ENCODE measurements at regions not wholly inside any gene's neighbourhood (a gene's known extent, or its start where the extent isn't known, plus 50 kb on each side); places are given as distances from the start of the nearest gene placed in this dataset.

DNA sequence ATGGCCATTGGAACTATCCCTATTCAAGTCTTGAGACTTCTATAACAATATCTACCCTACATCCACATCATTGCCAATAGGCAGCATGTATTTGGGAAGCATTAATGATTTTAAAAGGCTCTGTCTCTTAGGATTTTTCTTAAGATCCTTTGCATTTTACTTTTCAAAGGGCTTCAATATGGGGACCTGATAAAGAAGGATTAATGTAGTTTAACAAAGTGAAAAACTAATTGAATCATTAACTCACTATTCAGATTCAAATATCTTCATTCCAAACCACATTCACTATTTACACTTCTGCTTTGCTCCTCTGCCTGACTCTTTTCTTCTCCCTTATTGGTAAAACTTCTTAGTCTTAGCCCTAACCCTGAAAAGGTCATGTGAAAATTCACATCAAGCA, 333.0 kb downstream of the EPHA7 start:
- Histone ChIP-seq H3K9ac (ENCODE audit: low read length) (no peak overlapping the region), H4K20me1 (ENCODE audit: insufficient read depth, low read length) (no peaks in the 10 kb centered on the region), H3K4me2 (ENCODE audit: low read depth, low read length) (no peak overlapping the region), H3K36me3 (replicated peaks; ENCODE audit: insufficient read depth, low read length) (no peaks in the 10 kb centered on the region; the same call in 1 of the 2 replicates), H2AFZ (ENCODE audit: low read length) (no peak overlapping the region), H3K4me3 (ENCODE audit: low read length) (no peak overlapping the region), H3K27me3 (replicated peaks; ENCODE audit: insufficient read depth, low read length) (no peaks in the 10 kb centered on the region), H3K4me1 (ENCODE audit: low read length) (peaks cover 15% of the 10 kb centered on the region), H3K79me2 (ENCODE audit: low read length) (no peaks in the 10 kb centered on the region), H3K9me2 (replicated peaks; ENCODE audit: insufficient read depth, low read length) (no peaks in the 10 kb centered on the region), H3K27ac (ENCODE audit: low read length) (no peak overlapping the region), H3K9me3 (replicated peaks; ENCODE audit: insufficient read depth, low read length) (no peaks in the 10 kb centered on the region), H3F3A (ENCODE audit: insufficient read depth, low read length) (no peaks in the 10 kb centered on the region)
- TF ChIP-seq, protein P1, sequence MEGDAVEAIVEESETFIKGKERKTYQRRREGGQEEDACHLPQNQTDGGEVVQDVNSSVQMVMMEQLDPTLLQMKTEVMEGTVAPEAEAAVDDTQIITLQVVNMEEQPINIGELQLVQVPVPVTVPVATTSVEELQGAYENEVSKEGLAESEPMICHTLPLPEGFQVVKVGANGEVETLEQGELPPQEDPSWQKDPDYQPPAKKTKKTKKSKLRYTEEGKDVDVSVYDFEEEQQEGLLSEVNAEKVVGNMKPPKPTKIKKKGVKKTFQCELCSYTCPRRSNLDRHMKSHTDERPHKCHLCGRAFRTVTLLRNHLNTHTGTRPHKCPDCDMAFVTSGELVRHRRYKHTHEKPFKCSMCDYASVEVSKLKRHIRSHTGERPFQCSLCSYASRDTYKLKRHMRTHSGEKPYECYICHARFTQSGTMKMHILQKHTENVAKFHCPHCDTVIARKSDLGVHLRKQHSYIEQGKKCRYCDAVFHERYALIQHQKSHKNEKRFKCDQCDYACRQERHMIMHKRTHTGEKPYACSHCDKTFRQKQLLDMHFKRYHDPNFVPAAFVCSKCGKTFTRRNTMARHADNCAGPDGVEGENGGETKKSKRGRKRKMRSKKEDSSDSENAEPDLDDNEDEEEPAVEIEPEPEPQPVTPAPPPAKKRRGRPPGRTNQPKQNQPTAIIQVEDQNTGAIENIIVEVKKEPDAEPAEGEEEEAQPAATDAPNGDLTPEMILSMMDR (IDR thresholded peaks at IDR 0.05; ENCODE audit: low read length) = no peak
- TF ChIP-seq EZH2 (optimal IDR thresholded peaks at IDR 0.05; ENCODE audit: low read depth, low read length) (no peak), EZH2phosphoT487 (IDR thresholded peaks at IDR 0.05; ENCODE audit: low read length) (no peak)
- no peak for DNase-seq

DNA sequence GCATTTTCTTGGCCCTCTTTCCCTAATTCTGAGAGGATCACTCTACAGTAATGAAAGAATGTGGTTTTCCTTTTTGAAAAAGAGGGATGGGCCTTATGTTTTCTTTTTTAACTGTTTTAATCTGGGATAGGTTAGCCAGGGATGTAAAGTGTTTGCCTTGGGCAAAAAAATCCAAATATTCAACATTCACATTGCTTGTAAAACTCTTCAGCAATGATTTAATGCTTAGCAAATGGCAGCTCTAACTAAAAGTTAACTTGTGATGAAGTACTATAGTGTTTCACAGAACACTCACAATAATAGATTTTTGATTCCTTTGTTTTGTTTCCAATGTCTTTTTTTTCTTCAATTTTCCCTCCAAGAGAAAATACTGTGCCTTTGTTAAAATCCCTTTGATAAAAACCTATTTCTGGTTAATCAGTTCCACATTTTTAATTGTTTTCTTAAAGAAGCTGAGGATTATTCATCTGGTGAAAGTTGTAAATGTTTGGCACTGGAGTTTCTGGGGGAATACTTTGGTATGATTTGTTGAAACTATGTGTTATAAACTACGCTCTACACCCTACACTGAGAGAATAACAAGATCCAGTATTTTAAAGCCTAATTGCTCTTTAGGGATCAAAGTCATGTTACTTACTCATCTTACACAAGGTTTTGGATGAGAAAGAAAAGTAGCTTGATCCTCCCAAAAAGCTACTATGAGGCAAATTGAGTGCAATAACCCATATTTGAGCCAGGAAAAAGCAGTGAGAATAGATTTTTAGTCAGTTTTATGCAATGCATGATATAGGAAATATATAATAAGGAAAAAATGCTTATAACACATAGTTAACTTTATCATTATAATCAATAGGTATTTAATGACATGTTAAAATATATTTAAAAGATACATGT, 335.8 kb downstream of the EPHA7 start:
- H3K4me1 ChIP-seq (ENCODE audit: low read length) = peaks cover 15% of the 10 kb centered on the region

DNA sequence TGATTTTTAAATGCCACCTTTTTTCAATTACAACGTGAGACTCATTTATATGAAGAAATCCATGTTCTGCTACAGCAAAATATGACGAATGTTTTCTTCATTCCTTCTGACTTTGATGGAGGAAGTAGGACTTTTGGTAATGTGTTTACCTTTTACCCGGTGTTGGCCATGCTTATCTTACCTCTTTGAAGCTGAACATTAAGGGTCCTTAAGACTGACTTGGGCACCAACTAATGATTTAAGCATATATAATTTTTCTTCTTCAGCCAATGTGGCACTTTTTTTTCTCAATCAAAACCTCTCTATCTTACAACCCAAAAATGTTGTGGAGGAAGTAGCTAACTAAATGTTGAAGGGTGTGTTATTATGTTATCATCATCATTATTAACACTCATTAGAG, 337.5 kb downstream of the EPHA7 start:
- no peaks in the 10 kb centered on the region for H3K9me2 ChIP-seq (replicated peaks; ENCODE audit: insufficient read depth, low read length)
- no peak overlapping the region for H3K27ac ChIP-seq (ENCODE audit: low read length)
- no peaks in the 10 kb centered on the region; the same call in 1 of the 2 replicates for H3K36me3 ChIP-seq (replicated peaks; ENCODE audit: insufficient read depth, low read length)
- no peaks in the 10 kb centered on the region for H3K27me3 ChIP-seq (replicated peaks; ENCODE audit: insufficient read depth, low read length)
- H3K4me1 ChIP-seq (ENCODE audit: low read length) = peaks cover 15% of the 10 kb centered on the region
- no peak overlapping the region for H3K9ac ChIP-seq (ENCODE audit: low read length)
- no peaks in the 10 kb centered on the region for H3K79me2 ChIP-seq (ENCODE audit: low read length)
- no peaks in the 10 kb centered on the region for H3K9me3 ChIP-seq (replicated peaks; ENCODE audit: insufficient read depth, low read length)
- TF ChIP-seq EZH2phosphoT487 (IDR thresholded peaks at IDR 0.05; ENCODE audit: low read length) = no peak
- no peak overlapping the region for H3K4me2 ChIP-seq (ENCODE audit: low read depth, low read length)
- no peaks in the 10 kb centered on the region for H3F3A ChIP-seq (ENCODE audit: insufficient read depth, low read length)
- H2AFZ ChIP-seq (ENCODE audit: low read length) = no peak overlapping the region
- H3K4me3 ChIP-seq (ENCODE audit: low read length) = no peak overlapping the region
- no peaks in the 10 kb centered on the region for H4K20me1 ChIP-seq (ENCODE audit: insufficient read depth, low read length)
- DNase-seq = no peak

More for the DNA sequence above, 335.8 kb downstream of the EPHA7 start:
- Histone ChIP-seq H4K20me1 (ENCODE audit: insufficient read depth, low read length) (no peaks in the 10 kb centered on the region), H3F3A (ENCODE audit: insufficient read depth, low read length) (no peaks in the 10 kb centered on the region), H3K4me3 (ENCODE audit: low read length) (no peak overlapping the region), H3K9ac (ENCODE audit: low read length) (no peak overlapping the region), H2AFZ (ENCODE audit: low read length) (no peak overlapping the region), H3K79me2 (ENCODE audit: low read length) (no peaks in the 10 kb centered on the region), H3K4me2 (ENCODE audit: low read depth, low read length) (peak overlapping the region; percentile 31; the same call in 1 of the 2 replicates), H3K27me3 (replicated peaks; ENCODE audit: insufficient read depth, low read length) (no peaks in the 10 kb centered on the region), H3K9me2 (replicated peaks; ENCODE audit: insufficient read depth, low read length) (no peaks in the 10 kb centered on the region), H3K36me3 (replicated peaks; ENCODE audit: insufficient read depth, low read length) (no peaks in the 10 kb centered on the region; the same call in 1 of the 2 replicates), H3K27ac (ENCODE audit: low read length) (peak overlapping the region; percentile 40; the same call in 1 of the 2 replicates), H3K9me3 (replicated peaks; ENCODE audit: insufficient read depth, low read length) (no peaks in the 10 kb centered on the region)
- no peak for DNase-seq
- TF ChIP-seq EZH2phosphoT487 (IDR thresholded peaks at IDR 0.05; ENCODE audit: low read length) (no peak), EZH2 (optimal IDR thresholded peaks at IDR 0.05; ENCODE audit: low read depth, low read length) (no peak)
- TF ChIP-seq, protein P1 (IDR thresholded peaks at IDR 0.05; ENCODE audit: low read length) = no peak

DNA sequence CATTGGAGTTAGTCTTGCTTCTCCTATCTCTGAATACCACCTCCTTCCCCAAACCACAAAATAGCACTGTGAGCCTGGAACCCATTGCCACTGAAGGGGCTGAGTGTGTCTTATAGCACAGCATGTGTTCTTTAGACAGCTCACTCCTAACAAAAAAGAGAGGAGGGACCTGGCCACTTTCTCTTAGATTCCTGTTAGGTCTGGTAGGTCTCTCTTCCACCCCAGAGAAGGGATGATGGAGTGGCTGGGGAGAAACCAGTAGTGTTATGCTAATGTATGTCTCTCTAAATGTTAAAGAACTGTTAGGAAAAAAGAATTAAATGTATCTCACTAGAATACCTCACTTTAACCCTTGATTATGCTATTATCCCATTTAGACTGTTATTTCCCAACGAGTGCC, 340.3 kb downstream of the EPHA7 start:
- TF ChIP-seq EZH2phosphoT487 (IDR thresholded peaks at IDR 0.05; ENCODE audit: low read length) (no peak), EZH2 (optimal IDR thresholded peaks at IDR 0.05; ENCODE audit: low read depth, low read length) (no peak)
- TF ChIP-seq, protein P1 (IDR thresholded peaks at IDR 0.05; ENCODE audit: low read length) = no peak
- H3K36me3 ChIP-seq (replicated peaks; ENCODE audit: insufficient read depth, low read length) = no peaks in the 10 kb centered on the region; the same call in 1 of the 2 replicates
- no peak overlapping the region for H2AFZ ChIP-seq (ENCODE audit: low read length)
- H3K9ac ChIP-seq (ENCODE audit: low read length) = no peak overlapping the region
- no peak overlapping the region for H3K4me3 ChIP-seq (ENCODE audit: low read length)
- H4K20me1 ChIP-seq (ENCODE audit: insufficient read depth, low read length) = no peaks in the 10 kb centered on the region
- H3K27ac ChIP-seq (ENCODE audit: low read length) = no peak overlapping the region
- no peaks in the 10 kb centered on the region for H3K79me2 ChIP-seq (ENCODE audit: low read length)
- H3F3A ChIP-seq (ENCODE audit: insufficient read depth, low read length) = no peaks in the 10 kb centered on the region
- no peaks in the 10 kb centered on the region for H3K9me2 ChIP-seq (replicated peaks; ENCODE audit: insufficient read depth, low read length)
- no peak overlapping the region for H3K4me2 ChIP-seq (ENCODE audit: low read depth, low read length)
- H3K4me1 ChIP-seq (ENCODE audit: low read length) = peaks cover 15% of the 10 kb centered on the region
- DNase-seq = no peak
- no peaks in the 10 kb centered on the region for H3K27me3 ChIP-seq (replicated peaks; ENCODE audit: insufficient read depth, low read length)
- no peaks in the 10 kb centered on the region for H3K9me3 ChIP-seq (replicated peaks; ENCODE audit: insufficient read depth, low read length)

All from MM.1S (cell line).